IMR-90 (cell line): ENCODE measurements at regions not wholly inside any gene's neighbourhood (a gene's known extent, or its start where the extent isn't known, plus 50 kb on each side); places are given as distances from the start of the nearest gene placed in this dataset.
A peak's percentile ranks its signal among the peaks of the same experiment; 100 is the strongest.

Experiments used
- ATAC-seq: fragments of 200-7000 bp; cut with Tn5 transposase; 2 replicates; pipeline ENCODE4 v1.9.1; 2020; ENCODE audit warnings: low read depth, mild to moderate bottlenecking, moderate library complexity
- BruUV-seq: library from RNA; stranded (reverse); fragments of 400-500 nt; replicated peaks from 2 replicates; lab custom pipeline; 2021; lab: Mats Ljungman, UMichigan
- CTCF ChIA-PET: fragments of 300-600 bp; formaldehyde crosslinking; extraction: SDS; loops from one replicate; lab custom pipeline; 2021; ENCODE audit warnings: antibody characterized with exemption; lab: Yijun Ruan, JAX
- POLR2A ChIA-PET: fragments of 300-600 bp; sonication (Branson Sonifier 250); formaldehyde crosslinking; loops from one replicate; lab custom pipeline; 2022; ENCODE audit warnings: antibody characterized with exemption; ENCODE audit not compliant: unreplicated experiment; lab: Charles Lee
- DNase-seq: peaks from one replicate; pipeline ENCODE4 v3.0.0; 2013
- H2AFZ ChIP-seq: replicated peaks from 2 replicates; pipeline ENCODE3; 2013; ENCODE audit warnings: low read length, mild to moderate bottlenecking; ENCODE audit not compliant: poor library complexity
- H2AK5ac ChIP-seq: 2 replicates; pipeline ENCODE4 v1.6.1; 2013; ENCODE audit warnings: low read depth, low read length, inconsistent platforms
- H2AK9ac ChIP-seq: replicated peaks from 2 replicates; pipeline ENCODE3; 2013; ENCODE audit warnings: mild to moderate bottlenecking, low read depth, low read length, moderate library complexity; ENCODE audit not compliant: poor library complexity
- H2BK120ac ChIP-seq: 2 replicates; pipeline ENCODE4 v1.6.1; 2013; ENCODE audit warnings: low read depth, low read length, inconsistent platforms
- H2BK15ac ChIP-seq: 3 replicates; pipeline ENCODE4 v1.6.1; 2013; ENCODE audit warnings: low read depth, low read length, inconsistent platforms
- H2BK20ac ChIP-seq: 2 replicates; pipeline ENCODE4 v1.6.1; 2013; ENCODE audit warnings: low read depth, mild to moderate bottlenecking, inconsistent platforms, low read length, moderate library complexity
- H2BK5ac ChIP-seq: 2 replicates; pipeline ENCODE4 v1.6.1; 2013; ENCODE audit warnings: mild to moderate bottlenecking, low read depth, low read length, inconsistent platforms; ENCODE audit not compliant: poor library complexity, severe bottlenecking
- H3K14ac ChIP-seq: replicated peaks from 2 replicates; pipeline ENCODE4 v1.6.1; 2013; ENCODE audit warnings: low read depth, low read length, inconsistent platforms
- H3K18ac ChIP-seq: 2 replicates; pipeline ENCODE4 v1.6.1; 2013; ENCODE audit warnings: low read depth, low read length, control low read depth
- H3K23ac ChIP-seq: 2 replicates; pipeline ENCODE4 v1.6.1; 2013; ENCODE audit warnings: low read depth, low read length, inconsistent platforms
- H3K27ac ChIP-seq: 2 replicates; pipeline ENCODE4 v1.5.1; 2013; ENCODE audit warnings: mild to moderate bottlenecking, control low read depth, low read length; ENCODE audit not compliant: insufficient read depth
- H3K27me3 ChIP-seq: 2 replicates; pipeline ENCODE4 v1.6.1; 2013; ENCODE audit warnings: low read length; ENCODE audit not compliant: control insufficient read depth, insufficient read depth
- H3K36me3 ChIP-seq: 2 replicates; pipeline ENCODE4 v1.6.1; 2013; ENCODE audit warnings: low read length, mixed read lengths; ENCODE audit not compliant: control insufficient read depth, insufficient read depth
- H3K4ac ChIP-seq: 2 replicates; pipeline ENCODE4 v1.6.1; 2013; ENCODE audit warnings: low read depth, low read length, inconsistent platforms
- H3K4me1 ChIP-seq: 2 replicates; pipeline ENCODE4 v1.6.1; 2013; ENCODE audit warnings: low read length, mixed read lengths; ENCODE audit not compliant: control insufficient read depth, insufficient read depth
- H3K4me2 ChIP-seq: 2 replicates; pipeline ENCODE4 v1.6.1; 2013; ENCODE audit warnings: low read depth, mild to moderate bottlenecking, control low read depth, low read length, moderate library complexity
- H3K4me3 ChIP-seq: 2 replicates; pipeline ENCODE4 v1.5.1; 2013; ENCODE audit warnings: low read depth, mild to moderate bottlenecking, control low read depth, low read length, moderate library complexity; ENCODE audit not compliant: insufficient read depth
- H3K56ac ChIP-seq: 2 replicates; pipeline ENCODE4 v1.6.1; 2013; ENCODE audit warnings: low read length, inconsistent platforms; ENCODE audit not compliant: insufficient read depth; ENCODE audit errors: extremely low read depth
- H3K79me1 ChIP-seq, 2 experiments: 2 replicates each; pipeline ENCODE4 v1.6.1; 2013; ENCODE audit warnings: low read length in 2 of 2, inconsistent platforms in 1 of 2, low read depth in 1 of 2
- H3K9ac ChIP-seq: 2 replicates; pipeline ENCODE4 v1.6.1; 2013; ENCODE audit warnings: low read depth, low read length, control low read depth
- H3K9me1 ChIP-seq: 2 replicates; pipeline ENCODE4 v1.6.1; 2013; ENCODE audit warnings: low read length, inconsistent platforms; ENCODE audit not compliant: insufficient read depth
- H3K9me3 ChIP-seq: 2 replicates; pipeline ENCODE4 v1.6.1; 2013; ENCODE audit warnings: low read length; ENCODE audit not compliant: control insufficient read depth, insufficient read depth
- H4K20me1 ChIP-seq: 2 replicates; pipeline ENCODE4 v1.6.1; 2013; ENCODE audit warnings: low read length, inconsistent platforms; ENCODE audit not compliant: insufficient read depth
- H4K5ac ChIP-seq: 2 replicates; pipeline ENCODE4 v1.6.1; 2013; ENCODE audit warnings: mild to moderate bottlenecking, low read depth, low read length, control low read depth
- H4K8ac ChIP-seq, 2 experiments: 2 replicates each; pipeline ENCODE4 v1.6.1; 2013; ENCODE audit warnings: low read depth in 2 of 2, low read length in 2 of 2, control low read depth in 1 of 2, inconsistent platforms in 1 of 2
- H4K91ac ChIP-seq: 2 replicates; pipeline ENCODE4 v1.6.1; 2013; ENCODE audit warnings: low read depth, low read length, inconsistent platforms; ENCODE audit not compliant: insufficient read depth
- CEBPB ChIP-seq: IDR thresholded peaks from 2 replicates; pipeline ENCODE4 v1.6.1; 2012; ENCODE audit warnings: low read depth, low read length, improper control_type of control experiment
- CHD1 ChIP-seq: IDR thresholded peaks from 2 replicates; pipeline ENCODE4 v1.6.1; 2012; ENCODE audit warnings: low read depth, low read length, improper control_type of control experiment
- CTCF ChIP-seq: conservative IDR thresholded peaks from 2 replicates; pipeline ENCODE4 v1.5.1; 2012; ENCODE audit warnings: mild to moderate bottlenecking, low read depth, low read length, improper control_type of control experiment
- ELK1 ChIP-seq: fragments of 150-350 bp; IDR thresholded peaks from 2 replicates; pipeline ENCODE4 v1.6.1; 2016; ENCODE audit warnings: low read depth, mild to moderate bottlenecking, low read length, moderate library complexity, borderline replicate concordance
- FOS ChIP-seq: fragments of 150-350 bp; IDR thresholded peaks from 2 replicates; pipeline ENCODE4 v1.6.1; 2016; ENCODE audit warnings: low read depth, low read length
- MAFK ChIP-seq: IDR thresholded peaks from 2 replicates; pipeline ENCODE4 v1.6.1; 2012; ENCODE audit warnings: low read depth, low read length, improper control_type of control experiment
- MXI1 ChIP-seq: IDR thresholded peaks from 2 replicates; pipeline ENCODE4 v1.6.1; 2012; ENCODE audit warnings: low read depth, mild to moderate bottlenecking, low read length, moderate library complexity, borderline replicate concordance
- NFE2L2 ChIP-seq: fragments of 150-350 bp; IDR thresholded peaks from 2 replicates; pipeline ENCODE4 v1.6.1; 2016; ENCODE audit warnings: low read depth, mild to moderate bottlenecking, low read length
- POLR2A ChIP-seq: IDR thresholded peaks from 2 replicates; pipeline ENCODE4 v1.6.1; 2012; ENCODE audit warnings: mild to moderate bottlenecking, low read depth, low read length
- RCOR1 ChIP-seq: IDR thresholded peaks from 2 replicates; pipeline ENCODE4 v1.6.1; 2012; ENCODE audit warnings: mild to moderate bottlenecking, low read length, improper control_type of control experiment; ENCODE audit not compliant: insufficient replicate concordance
- RFX5 ChIP-seq: IDR thresholded peaks from 2 replicates; pipeline ENCODE4 v1.8.0; 2012; ENCODE audit warnings: low read depth, mild to moderate bottlenecking, low read length, moderate library complexity
- SMC3 ChIP-seq: fragments of 150-350 bp; IDR thresholded peaks from 2 replicates; pipeline ENCODE4 v1.6.1; 2016; ENCODE audit warnings: low read depth, mild to moderate bottlenecking, antibody characterized with exemption, low read length, moderate library complexity
- WGBS, 2 experiments: methylation state at CpG; one replicate each; pipeline versions ENCODE4 v1.1.5 to v1.1.7; 2013; ENCODE audit warnings: missing lambda C conversion rate in 2 of 2; ENCODE audit not compliant: insufficient read length in 1 of 2; ENCODE audit errors: extremely low coverage in 2 of 2; 5-methylcytosine and 5-hydroxymethylcytosine counted together
- dilution Hi-C: fragments of 300-500 bp; cut with HindIII; formaldehyde crosslinking; loops from one replicate; pipeline ENCODE4 v1.14.3; 2018; ENCODE audit warnings: low sequenced_read_pairs; ENCODE audit not compliant: unreplicated experiment
- in situ Hi-C: fragments of 300-500 bp; cut with MboI; formaldehyde crosslinking; loops from 3 replicates; pipeline ENCODE4 v1.14.3; 2019; ENCODE audit warnings: low sequenced_read_pairs, inconsistent platforms, mixed read lengths
- intact Hi-C: fragments of 100-400 bp; cut with micrococcal nuclease; formaldehyde crosslinking; loops from 2 replicates; pipeline ENCODE4 v1.10.0; 2022

- POLR2A ChIA-PET: no interaction called here
- intact Hi-C loops: loop anchor here (5.0 to 10.0 kb wide), 2 partner anchors 47 to 541 kb away; no protein-coding TSS in a partner anchor
Measured at GRCh38 chr2:149924028-149924427, 336.5 kb upstream of the MMADHC start.

More at GRCh38 chr2:149924028-149924427, 336.5 kb upstream of the MMADHC start:
- dilution Hi-C loops (no loop called here), in situ Hi-C loops (no loop called here)
- no peak overlapping the region for H4K91ac ChIP-seq
- H4K20me1 ChIP-seq: no peaks in the 10 kb centered on the region
- peak overlapping the region; percentile 4 for H2BK5ac ChIP-seq
- H3K27ac ChIP-seq: no peak overlapping the region
- WGBS, 2 experiments: no CpG with 5 or more reads among the region's 3 CpGs
- H4K5ac ChIP-seq: no peak overlapping the region; the same call in 1 of the 2 replicates
- H3K79me1 ChIP-seq: no peaks in the 10 kb centered on the region
- BruUV-seq: no TSS peak
- no peak overlapping the region; the same call in 1 of the 2 replicates for H3K4ac ChIP-seq
- H3K4me3 ChIP-seq: no peak overlapping the region
- H2AK9ac ChIP-seq: no peak overlapping the region
- H3K9me3 ChIP-seq: no peaks in the 10 kb centered on the region
- H3K14ac ChIP-seq: peak overlapping the region; percentile 34; the same call in 1 of the 2 replicates
- TF ChIP-seq MAFK (no peak), CEBPB (no peak), FOS (no peak), RFX5 (no peak), SMC3 (no peak), CHD1 (no peak), CTCF (no peak), ELK1 (no peak), MXI1 (no peak), RCOR1 (no peak), POLR2A (no peak), NFE2L2 (no peak)
- ATAC-seq (peak; percentile 75), DNase-seq (peak; percentile 62)
- peak overlapping the region; percentile 39; the same call in 1 of the 2 replicates for H3K18ac ChIP-seq
- no peak overlapping the region for H2BK15ac ChIP-seq
- H3K4me2 ChIP-seq: peak overlapping the region; percentile 35; the same call in 1 of the 2 replicates
- peak overlapping the region; percentile 35; the same call in 1 of the 2 replicates for H2BK120ac ChIP-seq
- no peaks in the 10 kb centered on the region for H3K36me3 ChIP-seq
- H3K4me1 ChIP-seq: peaks cover 5% of the 10 kb centered on the region; the same call in 1 of the 2 replicates
- no peak overlapping the region for H3K23ac ChIP-seq
- H3K9ac ChIP-seq: no peak overlapping the region
- H3K56ac ChIP-seq: no peak overlapping the region; the same call in 1 of the 2 replicates
- no peak overlapping the region for H2AFZ ChIP-seq
- H3K27me3 ChIP-seq: no peaks in the 10 kb centered on the region
- H3K9me1 ChIP-seq: peaks cover 3% of the 10 kb centered on the region; the same call in 1 of the 2 replicates
- no peak overlapping the region for H2AK5ac ChIP-seq
- H2BK20ac ChIP-seq: peak overlapping the region; percentile 66
- peak overlapping the region in 1 of 2 experiments; percentile 38; a peak in 2 of 4 replicates for H4K8ac ChIP-seq
- CTCF ChIA-PET: no interaction called here
